Mesendoderm (in vitro differentiated cells): ENCODE measurements at regions not wholly inside any gene's neighbourhood (a gene's known extent, or its start where the extent isn't known, plus 50 kb on each side); places are given as distances from the start of the nearest gene placed in this dataset.
"Not testable (repeated sequence)": the region's sequence is repeated elsewhere in the genome, so short reads cannot be mapped to it uniquely, and the experiment has no call there.

Source experiments
- DNase-seq: peaks from one replicate; pipeline ENCODE4 v3.0.0; 2013
- H2AK5ac ChIP-seq: 2 replicates; pipeline ENCODE4 v1.6.1; 2013; ENCODE audit warnings: low read length, inconsistent platforms
- H2BK120ac ChIP-seq: 2 replicates; pipeline ENCODE4 v1.6.1; 2013; ENCODE audit warnings: low read depth, mild to moderate bottlenecking, low read length, moderate library complexity, mixed read lengths
- H2BK15ac ChIP-seq: replicated peaks from 2 replicates; pipeline ENCODE4 v1.6.1; 2013; ENCODE audit warnings: low read depth, mild to moderate bottlenecking, moderate library complexity
- H2BK5ac ChIP-seq: 2 replicates; pipeline ENCODE4 v1.6.1; 2013; ENCODE audit warnings: low read length, inconsistent platforms
- H3K18ac ChIP-seq: 2 replicates; pipeline ENCODE4 v1.6.1; 2013; ENCODE audit warnings: mild to moderate bottlenecking, low read length, mixed read lengths
- H3K23ac ChIP-seq: one replicate; pipeline ENCODE4 v1.6.1; 2013; ENCODE audit warnings: low read length
- H3K27ac ChIP-seq: 2 replicates; pipeline ENCODE4 v1.5.1; 2013; ENCODE audit warnings: low read depth, mild to moderate bottlenecking, inconsistent platforms, low read length, moderate library complexity
- H3K27me3 ChIP-seq: 2 replicates; pipeline ENCODE4 v1.6.1; 2013; ENCODE audit warnings: low read length, control low read depth, mild to moderate bottlenecking, inconsistent platforms; ENCODE audit not compliant: insufficient read depth, poor library complexity
- H3K36me3 ChIP-seq: 2 replicates; pipeline ENCODE4 v1.6.1; 2013; ENCODE audit warnings: low read length, inconsistent platforms; ENCODE audit not compliant: control insufficient read depth, insufficient read depth
- H3K4ac ChIP-seq: one replicate; pipeline ENCODE4 v1.6.1; 2013; ENCODE audit warnings: low read depth, mild to moderate bottlenecking, low read length, moderate library complexity
- H3K4me1 ChIP-seq: 2 replicates; pipeline ENCODE4 v1.6.1; 2013; ENCODE audit warnings: low read depth, low read length, inconsistent platforms; ENCODE audit not compliant: control insufficient read depth
- H3K4me2 ChIP-seq: 2 replicates; pipeline ENCODE4 v1.6.1; 2013; ENCODE audit warnings: low read length
- H3K4me3 ChIP-seq: 2 replicates; pipeline ENCODE4 v1.5.1; 2013; ENCODE audit warnings: mild to moderate bottlenecking, low read length
- H3K56ac ChIP-seq: one replicate; pipeline ENCODE4 v1.6.1; 2013; ENCODE audit warnings: low read length
- H3K79me1 ChIP-seq: 2 replicates; pipeline ENCODE4 v1.6.1; 2013; ENCODE audit warnings: low read length, inconsistent platforms
- H3K79me2 ChIP-seq: 2 replicates; pipeline ENCODE4 v1.6.1; 2013; ENCODE audit warnings: mild to moderate bottlenecking, low read length; ENCODE audit not compliant: control insufficient read depth, insufficient read depth
- H3K9ac ChIP-seq: 2 replicates; pipeline ENCODE4 v1.6.1; 2013; ENCODE audit warnings: low read length, inconsistent platforms
- H4K5ac ChIP-seq: one replicate; pipeline ENCODE4 v1.6.1; 2013; ENCODE audit warnings: low read length
- H4K8ac ChIP-seq: one replicate; pipeline ENCODE4 v1.6.1; 2013; ENCODE audit warnings: low read depth, mild to moderate bottlenecking, control low read depth, low read length, moderate library complexity
- WGBS: extraction: QIAGEN DNeasy Blood & Tissue Kit; methylation state at CpG from one replicate; pipeline ENCODE4 v1.1.7; 2013; ENCODE audit warnings: low lambda C conversion rate, missing lambda C conversion rate; ENCODE audit not compliant: insufficient coverage; ENCODE audit errors: extremely low coverage; 5-methylcytosine and 5-hydroxymethylcytosine counted together

- not testable (repeated sequence) for H3K36me3 ChIP-seq, H3K23ac ChIP-seq, H3K4me1 ChIP-seq, DNase-seq, H3K4me3 ChIP-seq, H3K27me3 ChIP-seq, H2AK5ac ChIP-seq, H3K27ac ChIP-seq, H2BK5ac ChIP-seq, H3K18ac ChIP-seq, H2BK15ac ChIP-seq, H3K9ac ChIP-seq, H3K4me2 ChIP-seq, H3K79me1 ChIP-seq, H3K4ac ChIP-seq, H3K56ac ChIP-seq, H2BK120ac ChIP-seq, H3K79me2 ChIP-seq, H4K5ac ChIP-seq, H4K8ac ChIP-seq
- WGBS = no CpG with 5 or more reads among the region's 3 CpGs
Observed at GRCh38 chr9:63335286-63335685, 1949.7 kb downstream of the FOXD4L5 start.

- not testable (repeated sequence) for H2BK120ac ChIP-seq, H3K23ac ChIP-seq, DNase-seq, H3K4me1 ChIP-seq, H2AK5ac ChIP-seq, H3K9ac ChIP-seq, H2BK5ac ChIP-seq, H4K5ac ChIP-seq, H3K18ac ChIP-seq, H2BK15ac ChIP-seq, H3K4me2 ChIP-seq, H3K4ac ChIP-seq, H3K56ac ChIP-seq, H3K36me3 ChIP-seq, H4K8ac ChIP-seq, H3K79me2 ChIP-seq, H3K4me3 ChIP-seq, H3K27me3 ChIP-seq, H3K27ac ChIP-seq, H3K79me1 ChIP-seq
- WGBS = no CpG with 5 or more reads among the region's 4 CpGs
Observed at GRCh38 chr9:63334187-63334586, 1950.8 kb downstream of the FOXD4L5 start.

DNA sequence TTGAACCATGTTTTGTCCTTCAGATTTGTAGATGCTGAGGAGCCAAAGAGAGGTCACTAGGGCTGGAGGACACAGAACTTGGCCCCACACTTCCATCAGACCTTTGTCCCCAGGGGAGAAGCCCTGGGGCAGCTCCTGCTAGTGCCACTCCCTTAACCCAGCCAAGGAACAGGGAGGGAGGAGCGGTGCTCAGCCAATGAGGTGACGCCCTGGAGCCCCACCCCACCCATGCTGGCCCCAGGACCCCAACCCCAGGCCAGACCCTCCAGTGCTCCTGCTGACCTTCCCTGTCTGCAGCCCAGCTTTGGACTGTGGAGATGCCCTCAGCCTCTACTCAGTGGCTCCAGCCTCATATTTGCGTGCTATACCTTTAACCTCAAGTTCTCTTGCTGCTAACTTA, 1951.9 kb downstream of the FOXD4L5 start:
- not testable (repeated sequence) for H3K27ac ChIP-seq, H2BK5ac ChIP-seq, H3K4me2 ChIP-seq, H3K4ac ChIP-seq, H2AK5ac ChIP-seq, H3K79me1 ChIP-seq, H3K23ac ChIP-seq, H3K9ac ChIP-seq, H4K5ac ChIP-seq, H2BK15ac ChIP-seq, H3K4me1 ChIP-seq, H4K8ac ChIP-seq, H3K56ac ChIP-seq, H3K4me3 ChIP-seq, H3K79me2 ChIP-seq, H3K27me3 ChIP-seq, DNase-seq, H2BK120ac ChIP-seq, H3K18ac ChIP-seq, H3K36me3 ChIP-seq
- no CpG with 5 or more reads among the region's 3 CpGs for WGBS

DNA sequence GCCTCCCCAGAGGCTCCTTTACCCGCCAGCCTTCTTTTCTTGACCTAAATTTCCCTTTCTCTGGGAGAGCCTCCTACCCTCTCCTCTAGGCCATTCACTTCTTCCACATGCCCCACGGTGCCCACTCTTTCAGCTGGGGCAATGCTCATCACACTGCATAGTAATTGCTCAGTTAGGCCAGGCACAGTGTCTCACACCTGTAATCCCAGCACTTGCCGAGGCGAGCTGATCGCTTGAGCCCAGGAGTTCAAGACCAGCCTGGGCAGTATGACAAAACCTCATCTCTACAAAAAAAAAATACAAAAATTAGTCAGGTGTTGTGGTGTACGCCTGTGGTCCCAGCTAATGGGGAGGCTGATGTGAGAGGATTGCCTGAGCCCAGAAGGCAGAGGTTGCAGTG, 1956.7 kb downstream of the FOXD4L5 start:
- WGBS = no CpG with 5 or more reads among the region's 6 CpGs
- H2AK5ac ChIP-seq, H2BK15ac ChIP-seq, H4K5ac ChIP-seq, H3K27me3 ChIP-seq, H3K4me2 ChIP-seq, DNase-seq, H3K4me3 ChIP-seq, H3K4ac ChIP-seq, H3K36me3 ChIP-seq, H3K56ac ChIP-seq, H3K79me2 ChIP-seq, H3K27ac ChIP-seq, H3K18ac ChIP-seq, H2BK5ac ChIP-seq, H3K79me1 ChIP-seq, H4K8ac ChIP-seq, H3K23ac ChIP-seq, H2BK120ac ChIP-seq, H3K4me1 ChIP-seq, H3K9ac ChIP-seq: not testable (repeated sequence)

GRCh38 chr9:63327211-63327610, 1957.8 kb downstream of the FOXD4L5 start:
- H3K79me1 ChIP-seq, H3K4me1 ChIP-seq, H2BK15ac ChIP-seq, H3K27ac ChIP-seq, H3K18ac ChIP-seq, H3K4me2 ChIP-seq, H3K56ac ChIP-seq, H2BK5ac ChIP-seq, H2AK5ac ChIP-seq, H3K4me3 ChIP-seq, DNase-seq, H2BK120ac ChIP-seq, H3K36me3 ChIP-seq, H4K5ac ChIP-seq, H3K79me2 ChIP-seq, H3K4ac ChIP-seq, H3K27me3 ChIP-seq, H3K9ac ChIP-seq, H3K23ac ChIP-seq, H4K8ac ChIP-seq: not testable (repeated sequence)
- WGBS = no CpG with 5 or more reads among the region's 3 CpGs

- no CpG with 5 or more reads among the region's 9 CpGs for WGBS
- not testable (repeated sequence) for DNase-seq, H3K27me3 ChIP-seq, H3K79me2 ChIP-seq, H3K4ac ChIP-seq, H3K4me3 ChIP-seq, H2BK15ac ChIP-seq, H3K18ac ChIP-seq, H3K23ac ChIP-seq, H2BK120ac ChIP-seq, H3K56ac ChIP-seq, H3K79me1 ChIP-seq, H2AK5ac ChIP-seq, H3K9ac ChIP-seq, H2BK5ac ChIP-seq, H3K4me1 ChIP-seq, H3K36me3 ChIP-seq, H4K8ac ChIP-seq, H3K27ac ChIP-seq, H3K4me2 ChIP-seq, H4K5ac ChIP-seq
Observed at GRCh38 chr9:63326665-63327064, 1958.3 kb downstream of the FOXD4L5 start.
